ENCODE measurements at regions not wholly inside any gene's neighbourhood (a gene's known extent, or its start where the extent isn't known, plus 50 kb on each side); places are given as distances from the start of the nearest gene placed in this dataset.

- no peak for DNase-seq
These were observed 113.2 kb downstream of the SEC61B start for GRCh38 chr9:99335280-99335679.

GRCh38 chr9:99336005-99336404 lies 113.9 kb downstream of the SEC61B start:
- no peak for DNase-seq

- no peak for DNase-seq
These were observed 114.4 kb downstream of the SEC61B start for GRCh38 chr9:99336531-99336930.

GRCh38 chr9:99340281-99340680 lies 118.2 kb downstream of the SEC61B start:
- no peak for DNase-seq

GRCh38 chr9:99341686-99342085 lies 119.6 kb downstream of the SEC61B start:
- DNase-seq = no peak

- DNase-seq = no peak
These were observed 123.4 kb downstream of the SEC61B start for GRCh38 chr9:99345451-99345850.

GRCh38 chr9:99345942-99346341 lies 123.9 kb downstream of the SEC61B start:
- DNase-seq = no peak

GRCh38 chr9:99347568-99347967 lies 125.5 kb downstream of the SEC61B start:
- DNase-seq = no peak

GRCh38 chr9:99348289-99348688 lies 126.2 kb downstream of the SEC61B start:
- DNase-seq = no peak

GRCh38 chr9:99349870-99350269 lies 127.8 kb downstream of the SEC61B start:
- no peak for DNase-seq

GRCh38 chr9:99350461-99350860 lies 128.4 kb downstream of the SEC61B start:
- DNase-seq = no peak

- DNase-seq = no peak
These were observed 129.6 kb downstream of the SEC61B start for GRCh38 chr9:99351647-99352046.

GRCh38 chr9:99352826-99353225 lies 130.7 kb downstream of the SEC61B start:
- DNase-seq = no peak

- DNase-seq = no peak
These were observed 131.3 kb downstream of the SEC61B start for GRCh38 chr9:99353408-99353807.

- no peak for DNase-seq
These were observed 132.0 kb downstream of the SEC61B start for GRCh38 chr9:99354104-99354503.

- no peak for DNase-seq
These were observed 134.5 kb downstream of the SEC61B start for GRCh38 chr9:99356512-99356971.

GRCh38 chr9:99357575-99357974 lies 135.5 kb downstream of the SEC61B start:
- no peak for DNase-seq

- no peak for DNase-seq
These were observed 136.6 kb downstream of the SEC61B start for GRCh38 chr9:99358668-99359067.

- no peak for DNase-seq
These were observed 137.3 kb downstream of the SEC61B start for GRCh38 chr9:99359336-99359735.

GRCh38 chr9:99360026-99360425 lies 137.9 kb downstream of the SEC61B start:
- DNase-seq = no peak

GRCh38 chr9:99361817-99362216 lies 139.7 kb downstream of the SEC61B start:
- no peak for DNase-seq

- no peak for DNase-seq
These were observed 140.2 kb downstream of the SEC61B start for GRCh38 chr9:99362321-99362720.

- DNase-seq = no peak
These were observed 141.4 kb downstream of the SEC61B start for GRCh38 chr9:99363509-99363908.

- no peak for DNase-seq
These were observed 143.3 kb downstream of the SEC61B start for GRCh38 chr9:99365233-99365980.

- DNase-seq = no peak
These were observed 144.1 kb downstream of the SEC61B start for GRCh38 chr9:99366183-99366582.
